Endothelial cell of hepatic sinusoid (primary cell): ENCODE measurements at regions not wholly inside any gene's neighbourhood (a gene's known extent, or its start where the extent isn't known, plus 50 kb on each side); places are given as distances from the start of the nearest gene placed in this dataset.
"Not testable (repeated sequence)": the region's sequence is repeated elsewhere in the genome, so short reads cannot be mapped to it uniquely, and the experiment has no call there.

Experiments
- in situ Hi-C: cut with HindIII; loops from 2 replicates; pipeline ENCODE4 v1.10.0; 2017; ENCODE audit warnings: low sequenced_read_pairs

DNA sequence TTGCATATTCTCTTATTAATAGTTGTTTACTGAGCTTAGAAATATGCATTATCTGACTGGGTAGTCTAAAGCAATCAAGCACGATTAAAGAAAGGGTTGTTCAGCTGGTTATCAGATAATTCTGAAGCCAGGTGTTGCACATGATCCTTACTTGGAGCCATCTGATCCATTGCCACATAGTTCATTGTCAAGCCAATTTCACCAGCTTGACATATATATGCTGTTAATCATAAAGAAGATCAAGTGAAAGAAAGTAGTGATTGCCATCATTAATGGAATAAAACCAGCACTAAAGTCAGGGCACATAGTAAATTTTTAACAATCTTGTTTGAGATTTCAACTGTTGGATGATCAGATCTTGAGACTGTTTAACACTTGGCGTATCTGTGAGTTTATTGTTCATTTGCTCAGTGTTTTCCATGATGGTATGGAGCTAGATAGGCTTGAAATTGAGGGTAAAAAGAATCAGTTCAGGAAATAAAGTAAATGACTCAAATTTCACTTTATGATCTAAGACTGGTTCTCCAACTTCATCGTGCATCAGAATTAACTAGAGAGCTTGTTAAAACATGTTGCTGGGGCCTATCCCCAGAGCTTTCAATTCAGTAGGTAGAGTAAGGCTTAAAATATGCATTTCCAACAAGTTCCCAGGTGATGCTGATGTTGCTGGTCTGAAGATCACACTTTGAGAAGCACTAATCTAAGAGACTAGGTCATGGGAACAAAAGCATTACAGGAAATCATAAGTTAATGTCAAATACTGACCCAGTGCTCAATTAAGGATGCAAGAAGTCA, 539.6 kb downstream of the SATB2 start:
- in situ Hi-C loops: no loop called here

GRCh38 chr2:198917275-198917674, 540.5 kb downstream of the SATB2 start:
- in situ Hi-C loops: no loop called here

DNA sequence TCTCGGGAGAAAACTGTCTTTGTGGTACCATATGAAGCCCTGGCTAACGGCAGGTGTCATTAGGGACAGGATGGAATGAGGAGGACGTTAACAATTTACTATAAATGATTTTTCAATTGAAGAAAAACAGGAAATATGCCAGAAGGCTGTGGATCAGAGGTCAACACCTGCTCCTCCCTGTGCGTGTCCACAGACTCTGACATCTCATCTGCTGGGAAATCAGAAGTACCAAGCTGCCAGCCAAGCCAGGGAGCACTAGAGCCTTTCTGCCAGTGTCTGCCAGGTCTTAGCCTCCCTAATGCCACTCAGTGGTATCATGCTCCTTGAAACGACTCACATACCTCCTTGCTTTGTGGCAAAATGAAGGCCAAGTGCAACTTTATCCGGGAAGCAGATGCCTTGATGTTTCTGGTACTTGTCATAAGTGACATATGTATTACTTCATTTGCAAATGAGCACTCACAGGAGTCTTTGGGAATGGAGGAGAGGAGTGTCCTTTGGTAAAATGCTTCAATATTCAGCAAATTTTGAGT, 541.1 kb downstream of the SATB2 start:
- in situ Hi-C loops: no loop called here

DNA sequence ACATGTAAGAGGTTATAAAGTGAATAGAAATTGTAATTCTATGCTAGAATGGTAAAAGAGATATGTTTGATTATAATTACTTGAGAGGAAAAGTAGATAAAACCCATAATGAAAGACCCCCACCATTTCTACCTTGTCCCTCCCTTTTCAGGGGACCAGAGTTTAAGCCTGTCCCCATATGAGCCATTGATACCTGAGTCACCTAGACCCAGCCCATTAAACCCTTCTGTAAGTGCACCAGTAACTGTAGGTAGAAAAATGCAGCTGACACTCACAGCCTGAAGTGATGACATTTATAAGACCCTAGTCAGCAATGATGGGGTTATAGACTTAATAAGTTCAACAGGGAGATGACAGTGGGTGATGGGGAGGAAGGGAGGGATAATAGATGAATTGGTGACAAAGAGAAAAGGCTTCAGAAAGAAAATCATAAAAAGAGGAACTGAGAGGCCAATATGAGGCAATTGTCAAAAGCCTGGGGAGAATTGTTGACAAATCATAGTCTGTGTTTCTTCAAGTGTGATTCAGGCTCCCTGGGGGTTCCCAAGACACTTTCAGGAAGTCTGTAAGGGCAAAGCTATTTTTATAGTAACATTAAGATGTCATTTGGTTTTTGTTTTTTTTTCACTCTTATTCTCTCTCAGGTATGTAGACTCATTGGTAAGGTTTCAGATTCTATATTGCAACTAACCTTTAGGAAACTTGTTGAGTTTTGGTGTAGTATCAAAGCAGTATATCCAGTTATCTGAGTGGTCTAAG, 544.2 kb downstream of the SATB2 start:
- in situ Hi-C loops: no loop called here

DNA sequence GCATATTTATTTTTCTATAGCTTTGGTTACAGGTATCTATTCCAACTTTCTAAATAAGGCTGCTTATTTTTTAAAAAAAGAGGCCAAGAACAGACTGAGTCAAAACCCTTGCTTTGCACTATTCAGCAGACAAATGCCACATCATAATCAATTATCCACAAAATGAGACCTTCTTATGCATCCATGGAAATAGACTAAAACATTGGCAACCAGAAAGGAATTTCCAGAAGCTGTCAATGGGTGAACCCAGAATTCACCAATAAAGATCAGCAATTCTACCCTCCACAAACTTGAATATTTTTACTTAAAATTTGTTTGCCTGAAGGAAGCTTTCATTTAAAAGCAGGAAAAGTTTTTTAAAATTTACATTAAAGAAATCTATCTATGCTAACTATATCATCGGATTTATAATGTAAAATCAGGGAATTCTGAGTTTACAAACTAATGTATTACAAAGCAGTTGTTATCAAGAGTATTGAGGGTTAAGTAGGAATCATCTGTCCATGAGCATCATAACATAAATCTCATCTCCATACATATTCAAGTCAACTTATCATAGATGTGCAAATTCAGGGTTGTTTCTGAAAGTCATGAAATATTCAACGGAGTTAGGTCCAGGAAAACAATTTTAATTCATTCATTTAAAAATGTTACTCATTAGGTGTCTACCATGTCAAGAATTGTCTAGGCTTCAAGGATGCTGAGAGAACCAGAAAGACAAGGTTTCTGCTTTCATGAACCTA, 548.0 kb downstream of the SATB2 start:
- in situ Hi-C loops: no loop called here

DNA sequence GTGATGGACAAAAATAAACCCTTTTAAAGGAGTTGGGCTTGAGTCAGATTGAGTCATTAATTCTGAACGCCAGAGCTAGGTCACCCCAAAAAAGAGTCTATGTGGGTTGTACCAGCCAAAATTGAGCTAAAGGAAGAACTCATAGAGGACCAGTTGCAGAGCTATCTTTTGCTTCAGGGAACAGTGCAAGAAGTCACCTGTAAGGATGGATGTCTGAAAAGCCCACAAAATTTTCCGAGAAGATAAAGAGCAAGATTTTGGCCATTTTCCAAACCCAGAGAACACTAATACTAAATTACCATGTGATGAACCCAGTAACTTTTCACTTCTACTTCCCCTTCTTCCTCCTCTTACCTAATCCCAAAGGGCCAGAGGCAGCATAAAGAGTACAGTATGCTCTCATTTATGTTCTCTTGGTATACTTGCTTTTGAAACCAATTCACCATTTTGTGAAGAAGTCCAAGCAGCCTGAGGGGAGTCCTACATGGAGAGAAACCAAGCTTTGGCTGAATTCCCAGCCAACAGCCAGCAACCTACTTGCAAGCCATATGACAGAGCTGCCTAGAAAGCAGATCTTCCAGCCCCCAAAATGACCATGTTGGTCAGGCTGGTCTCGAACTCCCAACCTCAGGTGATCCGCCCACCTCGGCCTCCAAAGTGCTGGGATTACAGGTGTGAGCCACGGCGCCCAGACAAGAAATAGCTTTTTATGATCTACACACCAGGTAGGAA, 551.7 kb downstream of the SATB2 start:
- in situ Hi-C loops: no loop called here

DNA sequence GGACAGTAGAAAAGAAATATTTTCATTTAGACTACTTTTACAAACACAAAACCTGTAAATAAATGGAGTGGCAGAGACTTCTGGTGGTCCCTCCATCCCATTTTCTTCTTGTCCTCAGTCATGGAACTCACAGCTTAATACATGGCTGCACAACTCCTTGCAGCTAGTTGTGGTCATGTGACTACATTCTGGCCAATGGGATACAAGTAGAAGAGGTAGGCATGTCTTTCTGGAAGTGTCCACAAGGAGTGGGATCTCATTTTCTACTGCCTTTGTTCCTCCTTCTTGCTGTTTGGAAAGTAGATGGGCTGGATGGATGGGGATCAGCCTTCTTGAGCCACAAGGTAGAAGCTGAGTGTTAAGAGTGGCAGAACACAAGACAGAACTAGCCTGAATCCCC, 555.8 kb downstream of the SATB2 start:
- in situ Hi-C loops: loop anchor here (5.0 kb wide), 1 partner anchor 40 kb away; no protein-coding TSS in a partner anchor

GRCh38 chr2:198900141-198900540, 557.6 kb downstream of the SATB2 start:
- in situ Hi-C loops: loop anchor here (5.0 kb wide), 1 partner anchor 38 kb away; no protein-coding TSS in a partner anchor

DNA sequence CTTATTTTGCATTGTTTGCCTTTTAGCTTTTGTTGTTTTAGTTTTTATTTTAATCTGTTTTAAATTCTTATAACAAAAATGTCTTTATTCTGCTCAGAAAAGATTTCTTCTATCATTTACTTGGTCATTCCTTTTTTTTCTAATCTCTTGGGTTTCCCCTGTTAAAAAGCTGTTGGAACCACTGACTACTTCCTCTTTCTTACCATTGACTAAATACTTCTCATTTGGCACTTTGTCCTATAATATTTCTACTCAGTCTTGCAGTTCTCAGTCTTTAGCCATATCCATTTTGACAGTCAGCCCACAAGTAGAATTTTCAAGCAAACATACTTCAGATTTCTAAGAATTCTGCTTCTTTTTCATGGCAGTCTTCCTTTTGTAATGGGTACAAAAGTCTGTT, 567.2 kb downstream of the SATB2 start:
- in situ Hi-C loops: no loop called here

- in situ Hi-C loops: no loop called here
Measured at GRCh38 chr2:198883604-198884003, 574.1 kb downstream of the SATB2 start.

GRCh38 chr2:198880986-198881385, 576.8 kb downstream of the SATB2 start:
- in situ Hi-C loops: no loop called here

DNA sequence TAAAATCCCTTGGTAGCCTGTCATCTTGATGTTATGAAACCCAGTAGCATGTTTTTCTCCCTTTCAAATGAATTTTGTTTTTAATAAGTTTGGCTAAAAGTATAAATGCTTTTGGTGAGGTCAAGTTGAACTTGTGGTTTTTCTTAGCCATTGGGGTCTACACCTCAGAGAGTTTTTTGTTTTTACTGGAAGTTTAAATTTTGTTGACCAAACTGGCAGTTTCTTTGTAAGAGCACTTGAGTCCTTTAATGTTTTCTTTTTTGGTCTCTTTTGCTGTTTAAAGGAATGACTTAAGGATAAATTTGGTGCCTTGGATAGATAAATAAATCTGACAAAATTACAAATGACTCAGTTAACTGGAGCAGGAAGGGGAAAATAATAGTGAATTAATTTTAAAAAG, 577.3 kb downstream of the SATB2 start:
- in situ Hi-C loops: no loop called here

DNA sequence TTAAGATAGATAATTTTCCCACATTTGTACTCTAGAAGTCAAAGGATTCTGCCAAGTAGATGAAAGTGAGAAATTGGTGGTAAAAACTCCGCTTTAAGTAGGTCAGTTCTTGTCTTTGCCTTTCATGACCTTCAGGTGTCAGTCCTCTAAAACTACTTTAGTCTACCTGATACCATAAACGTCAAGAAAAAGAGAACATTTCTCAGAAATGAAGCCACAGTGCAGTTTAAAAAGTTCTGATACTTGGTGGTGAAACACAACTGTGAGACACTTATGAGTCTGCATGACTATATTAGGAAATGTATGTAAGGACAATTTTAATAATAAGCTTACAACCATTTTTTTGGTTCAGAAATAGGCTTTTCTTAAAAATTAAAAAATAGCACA, 583.3 kb downstream of the SATB2 start:
- in situ Hi-C loops: no loop called here

GRCh38 chr2:198873503-198874471, 584.0 kb downstream of the SATB2 start:
- in situ Hi-C loops: no loop called here

GRCh38 chr2:198863655-198864054, 594.1 kb downstream of the SATB2 start:
- in situ Hi-C loops: loop anchor here (5.0 kb wide), 1 partner anchor 39 kb away; no protein-coding TSS in a partner anchor

DNA sequence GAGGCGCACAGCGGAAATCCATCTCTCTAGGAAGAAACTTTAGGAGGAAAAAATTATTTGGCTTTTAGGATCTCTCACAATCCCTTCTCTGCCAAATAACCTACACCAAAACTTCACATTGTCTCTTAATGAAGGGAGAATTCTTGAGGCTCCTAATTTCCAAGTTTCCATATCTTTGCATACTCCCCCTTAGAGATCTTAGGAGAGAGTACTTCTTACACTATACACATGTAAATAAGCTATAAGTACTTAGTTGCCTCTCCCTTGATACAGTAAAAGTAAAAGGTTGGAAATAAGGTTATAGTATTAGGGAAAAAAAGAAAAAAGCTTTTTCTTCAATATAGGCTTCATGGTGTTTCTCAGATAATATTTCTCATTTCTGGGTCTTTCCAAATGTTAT, 596.7 kb downstream of the SATB2 start:
- in situ Hi-C loops: loop anchor here (5.0 kb wide), 1 partner anchor 41 kb away; no protein-coding TSS in a partner anchor

GRCh38 chr2:198857246-198857645, 600.5 kb downstream of the SATB2 start:
- in situ Hi-C loops: no loop called here

DNA sequence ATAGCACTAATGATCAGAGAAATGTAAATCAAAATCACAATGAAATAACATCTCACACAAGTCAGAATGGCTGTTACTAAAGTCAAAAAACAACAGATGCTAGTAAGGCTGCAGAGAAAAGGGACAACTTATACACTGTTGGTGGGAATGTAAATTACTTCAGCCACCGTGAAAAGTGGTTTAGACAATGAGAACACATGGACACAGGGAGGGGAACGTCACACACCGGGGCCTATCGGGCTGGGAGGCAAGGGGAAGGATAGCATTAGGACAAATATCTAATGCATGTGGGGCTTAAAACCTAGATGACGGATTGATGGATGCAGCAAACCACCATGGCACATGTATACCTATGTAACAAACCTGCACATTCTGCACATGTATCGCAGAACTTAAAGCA, 602.0 kb downstream of the SATB2 start:
- in situ Hi-C loops: not testable (repeated sequence)

DNA sequence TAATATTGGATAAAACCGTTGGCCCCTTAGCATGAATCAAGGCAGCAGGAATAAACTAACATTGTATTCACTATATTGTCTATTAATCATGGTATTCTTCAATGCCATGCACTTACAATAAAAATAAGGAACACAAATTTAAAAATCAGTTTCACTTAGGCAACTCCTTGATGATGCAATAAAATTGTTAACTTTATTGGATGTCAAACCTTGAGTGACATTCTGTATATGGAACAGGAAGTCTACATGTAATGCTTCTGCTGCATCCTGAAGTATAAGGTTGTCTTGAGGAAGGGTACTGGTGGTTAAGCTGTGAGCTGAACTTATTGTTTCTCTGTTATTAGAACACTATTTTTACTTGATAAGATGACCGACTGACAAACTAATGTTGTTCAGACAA, 605.5 kb downstream of the SATB2 start:
- in situ Hi-C loops: no loop called here
